Astrocyte (in vitro differentiated cells and primary cell): ENCODE measurements at regions not wholly inside any gene's neighbourhood (a gene's known extent, or its start where the extent isn't known, plus 50 kb on each side); places are given as distances from the start of the nearest gene placed in this dataset.

ENCODE experiments used
- DNase-seq: peaks from one replicate; pipeline ENCODE4 v3.0.0-alpha.2; 2010; ENCODE audit warnings: low read depth
- FAIRE-seq: peaks from 2 replicates; lab custom pipeline; 2011; peaks lifted over from hg19 to GRCh38; lab: Jason Lieb, UNC
- H2AFZ ChIP-seq: 2 replicates; pipeline ENCODE4 v1.6.0; 2012; ENCODE audit warnings: low read depth, low read length, inconsistent platforms
- H3K27ac ChIP-seq: 2 replicates; pipeline ENCODE4 v1.5.1; 2011; ENCODE audit warnings: low read depth, low read length, inconsistent platforms
- H3K27me3 ChIP-seq: 2 replicates; pipeline ENCODE4 v1.6.0; 2011; ENCODE audit warnings: low read length, inconsistent platforms; ENCODE audit not compliant: insufficient read depth
- H3K36me3 ChIP-seq: 2 replicates; pipeline ENCODE4 v1.5.1; 2011; ENCODE audit warnings: low read length, inconsistent platforms; ENCODE audit not compliant: insufficient read depth
- H3K4me1 ChIP-seq: 2 replicates; pipeline ENCODE4 v1.5.1; 2011; ENCODE audit warnings: low read length, inconsistent platforms; ENCODE audit not compliant: insufficient read depth
- H3K4me2 ChIP-seq: 2 replicates; pipeline ENCODE4 v1.6.0; 2012; ENCODE audit warnings: low read length, inconsistent platforms
- H3K4me3 ChIP-seq: 2 replicates; pipeline ENCODE4 v1.5.1; 2011; ENCODE audit warnings: low read depth, mild to moderate bottlenecking, low read length, inconsistent platforms; ENCODE audit not compliant: insufficient read depth
- H3K79me2 ChIP-seq: 2 replicates; pipeline ENCODE4 v1.6.0; 2012; ENCODE audit warnings: mild to moderate bottlenecking, low read length, inconsistent platforms; ENCODE audit not compliant: insufficient read depth
- H3K9ac ChIP-seq: 2 replicates; pipeline ENCODE4 v1.6.0; 2012; ENCODE audit warnings: mild to moderate bottlenecking, low read length, inconsistent platforms
- H3K9me3 ChIP-seq: 2 replicates; pipeline ENCODE4 v1.5.1; 2012; ENCODE audit warnings: low read depth, mild to moderate bottlenecking, low read length, inconsistent platforms; ENCODE audit not compliant: insufficient read depth
- H4K20me1 ChIP-seq: 2 replicates; pipeline ENCODE4 v1.6.0; 2012; ENCODE audit warnings: low read length, inconsistent platforms; ENCODE audit not compliant: insufficient read depth
- H3K27ac Mint-ChIP-seq: one replicate; pipeline ENCODE4 v1.8.0; 2021; ENCODE audit warnings: mild to moderate bottlenecking, mixed read lengths; ENCODE audit not compliant: unreplicated experiment
- H3K27me3 Mint-ChIP-seq: one replicate; pipeline ENCODE4 v1.8.0; 2021; ENCODE audit warnings: low read depth, mixed read lengths; ENCODE audit not compliant: unreplicated experiment
- H3K36me3 Mint-ChIP-seq: one replicate; pipeline ENCODE4 v1.8.0; 2021; ENCODE audit warnings: low read depth, mixed read lengths; ENCODE audit not compliant: unreplicated experiment
- H3K4me1 Mint-ChIP-seq: one replicate; pipeline ENCODE4 v1.8.0; 2021; ENCODE audit warnings: low read depth, mixed read lengths; ENCODE audit not compliant: unreplicated experiment
- H3K4me3 Mint-ChIP-seq: one replicate; pipeline ENCODE4 v1.8.0; 2021; ENCODE audit warnings: mild to moderate bottlenecking, moderate library complexity, mixed read lengths; ENCODE audit not compliant: unreplicated experiment
- H3K9me3 Mint-ChIP-seq: one replicate; pipeline ENCODE4 v1.8.0; 2021; ENCODE audit warnings: mild to moderate bottlenecking, mixed read lengths; ENCODE audit not compliant: unreplicated experiment
- EZH2 ChIP-seq: IDR thresholded peaks from 2 replicates; pipeline ENCODE4 v1.6.1; 2012; ENCODE audit warnings: mild to moderate bottlenecking, low read length, inconsistent platforms; ENCODE audit not compliant: insufficient read depth
- TF ChIP-seq, protein P1 (sequence below): IDR thresholded peaks from 2 replicates; pipeline ENCODE4 v1.5.1; 2011; ENCODE audit warnings: low read depth, mild to moderate bottlenecking, inconsistent platforms, low read length, moderate library complexity; ENCODE audit not compliant: insufficient read depth

DNA sequence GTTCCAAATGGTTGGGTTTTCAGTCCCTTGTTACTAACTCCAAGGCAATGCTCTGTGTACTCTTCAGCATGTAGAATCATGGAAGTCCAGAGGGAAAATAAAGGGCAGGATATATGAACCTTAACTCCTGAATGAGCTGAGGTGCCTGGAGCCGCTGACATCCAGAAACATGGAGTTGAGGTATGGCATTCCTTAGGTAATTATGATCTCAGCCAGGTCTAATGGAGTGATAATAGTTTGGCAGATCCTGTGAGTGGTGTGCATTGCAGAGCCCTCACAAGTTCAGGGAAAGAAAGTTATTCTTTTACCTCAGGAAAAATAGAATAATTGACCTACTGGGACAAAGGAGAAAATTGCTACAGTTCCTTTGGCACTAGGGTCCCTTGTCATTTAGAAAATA, 369.1 kb downstream of the ZNF608 start:
- no peak overlapping the region for H3K4me3 ChIP-seq
- no peak for DNase-seq
- no peaks in the 10 kb centered on the region for H3K9me3 ChIP-seq
- no peaks in the 10 kb centered on the region for H3K79me2 ChIP-seq
- H3K27me3 ChIP-seq: no peaks in the 10 kb centered on the region
- Mint-ChIP-seq H3K27me3 (no peaks in the 10 kb centered on the region), H3K36me3 (peaks cover 3% of the 10 kb centered on the region), H3K9me3 (peaks cover 12% of the 10 kb centered on the region), H3K27ac (no peak overlapping the region), H3K4me3 (no peak overlapping the region), H3K4me1 (no peaks in the 10 kb centered on the region)
- H3K27ac ChIP-seq: no peak overlapping the region
- H3K4me1 ChIP-seq: no peaks in the 10 kb centered on the region
- H4K20me1 ChIP-seq: no peaks in the 10 kb centered on the region
- no peak overlapping the region for H2AFZ ChIP-seq
- no peak overlapping the region for H3K4me2 ChIP-seq
- H3K9ac ChIP-seq: no peak overlapping the region
- H3K36me3 ChIP-seq: no peaks in the 10 kb centered on the region
- no peak for TF ChIP-seq EZH2
- TF ChIP-seq, protein P1, sequence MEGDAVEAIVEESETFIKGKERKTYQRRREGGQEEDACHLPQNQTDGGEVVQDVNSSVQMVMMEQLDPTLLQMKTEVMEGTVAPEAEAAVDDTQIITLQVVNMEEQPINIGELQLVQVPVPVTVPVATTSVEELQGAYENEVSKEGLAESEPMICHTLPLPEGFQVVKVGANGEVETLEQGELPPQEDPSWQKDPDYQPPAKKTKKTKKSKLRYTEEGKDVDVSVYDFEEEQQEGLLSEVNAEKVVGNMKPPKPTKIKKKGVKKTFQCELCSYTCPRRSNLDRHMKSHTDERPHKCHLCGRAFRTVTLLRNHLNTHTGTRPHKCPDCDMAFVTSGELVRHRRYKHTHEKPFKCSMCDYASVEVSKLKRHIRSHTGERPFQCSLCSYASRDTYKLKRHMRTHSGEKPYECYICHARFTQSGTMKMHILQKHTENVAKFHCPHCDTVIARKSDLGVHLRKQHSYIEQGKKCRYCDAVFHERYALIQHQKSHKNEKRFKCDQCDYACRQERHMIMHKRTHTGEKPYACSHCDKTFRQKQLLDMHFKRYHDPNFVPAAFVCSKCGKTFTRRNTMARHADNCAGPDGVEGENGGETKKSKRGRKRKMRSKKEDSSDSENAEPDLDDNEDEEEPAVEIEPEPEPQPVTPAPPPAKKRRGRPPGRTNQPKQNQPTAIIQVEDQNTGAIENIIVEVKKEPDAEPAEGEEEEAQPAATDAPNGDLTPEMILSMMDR: no peak
- FAIRE-seq: no peak

DNA sequence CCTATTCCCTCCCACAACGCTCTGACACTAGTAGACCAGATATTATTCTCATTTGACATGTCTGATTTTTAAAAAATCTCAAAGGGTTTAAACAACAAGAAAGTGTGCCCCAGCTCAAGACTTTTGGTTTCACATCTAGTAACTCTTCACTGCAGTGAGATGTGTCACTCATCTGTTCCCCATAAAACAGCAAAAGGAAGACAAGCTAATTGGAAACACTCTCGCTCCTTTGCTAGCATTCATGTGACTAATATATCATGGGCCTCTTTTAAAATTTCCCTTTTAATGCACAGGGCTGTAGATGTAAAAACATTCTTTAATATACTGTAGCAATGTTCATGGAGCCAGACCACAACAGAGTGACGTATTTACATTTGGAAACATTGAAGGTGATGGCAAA, 372.6 kb downstream of the ZNF608 start:
- no peak overlapping the region for H3K27ac Mint-ChIP-seq
- Histone ChIP-seq H3K79me2 (no peaks in the 10 kb centered on the region), H4K20me1 (no peaks in the 10 kb centered on the region), H3K4me3 (no peak overlapping the region), H3K9ac (no peak overlapping the region), H3K27me3 (no peaks in the 10 kb centered on the region), H3K9me3 (no peaks in the 10 kb centered on the region), H3K4me2 (no peak overlapping the region), H3K27ac (no peak overlapping the region), H3K36me3 (no peaks in the 10 kb centered on the region), H3K4me1 (no peaks in the 10 kb centered on the region), H2AFZ (no peak overlapping the region)
- H3K9me3 Mint-ChIP-seq: peaks cover 2% of the 10 kb centered on the region
- FAIRE-seq (no peak), DNase-seq (no peak)
- no peaks in the 10 kb centered on the region for H3K27me3 Mint-ChIP-seq
- no peaks in the 10 kb centered on the region for H3K4me1 Mint-ChIP-seq
- H3K4me3 Mint-ChIP-seq: no peak overlapping the region
- TF ChIP-seq EZH2: no peak
- TF ChIP-seq, protein P1: no peak
- H3K36me3 Mint-ChIP-seq: no peaks in the 10 kb centered on the region

DNA sequence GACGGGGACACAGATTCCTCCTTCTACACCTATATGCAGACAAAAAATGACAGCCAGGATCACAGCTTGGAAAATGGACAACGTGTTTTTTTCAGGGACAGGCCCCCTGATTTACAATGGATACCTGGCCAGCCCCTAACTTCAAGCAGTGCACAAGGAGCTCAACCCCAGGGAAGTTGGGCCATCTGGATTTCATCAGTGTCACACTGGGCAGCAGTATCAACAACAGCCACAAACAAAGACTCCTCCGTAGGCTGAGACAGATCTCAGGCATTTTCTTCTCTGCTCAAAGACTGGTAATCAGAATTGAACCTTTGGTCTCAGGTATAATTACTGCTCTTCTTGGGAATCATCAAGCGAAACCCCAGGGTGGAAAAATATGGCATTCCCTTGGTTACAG, 374.0 kb downstream of the ZNF608 start:
- Mint-ChIP-seq H3K27me3 (no peaks in the 10 kb centered on the region), H3K36me3 (no peaks in the 10 kb centered on the region), H3K4me1 (no peaks in the 10 kb centered on the region), H3K27ac (no peak overlapping the region), H3K9me3 (peaks cover 2% of the 10 kb centered on the region), H3K4me3 (no peak overlapping the region)
- Histone ChIP-seq H3K4me1 (no peaks in the 10 kb centered on the region), H3K79me2 (no peaks in the 10 kb centered on the region), H2AFZ (no peak overlapping the region), H3K36me3 (no peaks in the 10 kb centered on the region), H3K9me3 (no peaks in the 10 kb centered on the region), H3K27me3 (no peaks in the 10 kb centered on the region), H3K27ac (no peak overlapping the region), H3K4me2 (no peak overlapping the region), H3K9ac (no peak overlapping the region), H4K20me1 (no peaks in the 10 kb centered on the region), H3K4me3 (no peak overlapping the region)
- no peak for DNase-seq
- FAIRE-seq: no peak
- TF ChIP-seq EZH2: no peak
- TF ChIP-seq, protein P1: no peak
